ENCODE measurements at regions not wholly inside any gene's neighbourhood (a gene's known extent, or its start where the extent isn't known, plus 50 kb on each side); places are given as distances from the start of the nearest gene placed in this dataset.

GRCh38 chr7:153006911-153007310, 247.4 kb downstream of the ACTR3B start:
- TF ChIP-seq CTCF (IDR thresholded peaks at IDR 0.05 in 4 of 5, conservative IDR thresholded peaks at IDR 0.05 in 1 of 5) = no peak
- no peak for TF ChIP-seq POLR2A (IDR thresholded peaks at IDR 0.05)

Data from gastrocnemius medialis (tissue), 4 donors.